ENCODE measurements at regions not wholly inside any gene's neighbourhood (a gene's known extent, or its start where the extent isn't known, plus 50 kb on each side); places are given as distances from the start of the nearest gene placed in this dataset.

GRCh38 chr17:12362853-12363455 is 302.7 kb upstream of the MYOCD start:
- TF ChIP-seq, protein P1, sequence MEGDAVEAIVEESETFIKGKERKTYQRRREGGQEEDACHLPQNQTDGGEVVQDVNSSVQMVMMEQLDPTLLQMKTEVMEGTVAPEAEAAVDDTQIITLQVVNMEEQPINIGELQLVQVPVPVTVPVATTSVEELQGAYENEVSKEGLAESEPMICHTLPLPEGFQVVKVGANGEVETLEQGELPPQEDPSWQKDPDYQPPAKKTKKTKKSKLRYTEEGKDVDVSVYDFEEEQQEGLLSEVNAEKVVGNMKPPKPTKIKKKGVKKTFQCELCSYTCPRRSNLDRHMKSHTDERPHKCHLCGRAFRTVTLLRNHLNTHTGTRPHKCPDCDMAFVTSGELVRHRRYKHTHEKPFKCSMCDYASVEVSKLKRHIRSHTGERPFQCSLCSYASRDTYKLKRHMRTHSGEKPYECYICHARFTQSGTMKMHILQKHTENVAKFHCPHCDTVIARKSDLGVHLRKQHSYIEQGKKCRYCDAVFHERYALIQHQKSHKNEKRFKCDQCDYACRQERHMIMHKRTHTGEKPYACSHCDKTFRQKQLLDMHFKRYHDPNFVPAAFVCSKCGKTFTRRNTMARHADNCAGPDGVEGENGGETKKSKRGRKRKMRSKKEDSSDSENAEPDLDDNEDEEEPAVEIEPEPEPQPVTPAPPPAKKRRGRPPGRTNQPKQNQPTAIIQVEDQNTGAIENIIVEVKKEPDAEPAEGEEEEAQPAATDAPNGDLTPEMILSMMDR (IDR thresholded peaks at IDR 0.05; ENCODE audit: low read depth, low read length) = no peak
- H3K4me3 ChIP-seq (ENCODE audit: low read depth, low read length) = no peak overlapping the region

DNA sequence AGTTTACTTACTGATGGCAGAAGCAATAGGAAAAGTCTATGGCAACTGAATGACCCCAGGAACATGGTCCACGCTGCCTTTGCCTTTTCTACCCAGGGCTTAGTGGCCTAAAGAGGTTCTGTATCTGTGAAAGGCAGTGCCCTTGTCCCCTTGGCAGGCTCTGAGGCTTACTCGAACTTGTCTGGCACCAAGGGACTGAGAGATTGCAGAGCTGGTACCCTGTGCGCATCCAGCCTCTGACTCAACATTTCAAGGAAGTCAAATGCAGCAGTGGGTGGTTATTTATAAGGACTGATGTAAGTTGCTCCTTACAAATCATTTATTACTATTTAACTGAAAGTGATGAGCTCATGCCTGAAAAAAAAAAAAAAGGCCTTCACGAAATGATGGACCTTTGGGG is 299.9 kb upstream of the MYOCD start:
- TF ChIP-seq, protein P1 (IDR thresholded peaks at IDR 0.05; ENCODE audit: low read depth, low read length) = no peak
- no peak overlapping the region for H3K4me3 ChIP-seq (ENCODE audit: low read depth, low read length)

DNA sequence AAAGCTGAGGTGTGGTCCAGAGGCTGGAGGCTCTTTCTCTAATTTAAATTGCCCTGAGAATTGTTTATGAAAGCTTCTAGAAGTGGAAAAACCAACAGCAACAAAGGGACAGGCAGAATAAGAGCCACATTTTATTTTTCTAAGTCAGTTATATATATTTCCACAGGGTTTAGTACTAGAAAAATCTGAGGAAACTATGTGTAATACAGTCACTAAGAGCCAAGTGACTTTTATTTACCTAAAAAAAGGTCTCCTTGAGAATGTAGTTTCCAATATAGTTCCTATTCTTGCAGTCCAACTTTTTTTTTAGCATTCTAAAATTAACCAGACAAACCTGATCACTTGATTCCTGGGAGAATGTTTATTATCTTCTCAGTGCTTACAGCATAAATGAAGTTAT is 296.6 kb upstream of the MYOCD start:
- no peak overlapping the region for H3K4me3 ChIP-seq (ENCODE audit: low read depth, low read length)
- TF ChIP-seq, protein P1 (IDR thresholded peaks at IDR 0.05; ENCODE audit: low read depth, low read length) = no peak

DNA sequence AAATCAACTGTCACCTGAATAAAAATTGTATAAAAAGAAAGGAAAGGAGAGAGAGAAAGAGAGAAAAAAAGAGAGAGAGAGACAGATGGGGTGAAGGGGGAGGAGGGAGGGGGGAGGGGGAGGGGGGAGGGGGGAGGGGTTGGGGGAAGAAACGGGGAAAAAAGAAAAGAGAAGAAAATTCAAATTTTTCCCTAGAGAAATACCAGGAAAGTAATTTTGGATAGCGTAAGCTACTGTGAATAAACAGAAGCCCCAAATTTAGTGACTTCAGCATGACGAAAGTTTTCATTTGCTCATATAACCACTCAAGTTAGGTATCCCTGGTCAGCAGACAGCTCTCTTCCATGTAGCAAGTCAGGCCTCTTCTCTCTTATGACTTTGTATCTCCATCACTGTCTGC is 289.4 kb upstream of the MYOCD start:
- TF ChIP-seq, protein P1 (IDR thresholded peaks at IDR 0.05; ENCODE audit: low read depth, low read length) = no peak
- no peak overlapping the region for H3K4me3 ChIP-seq (ENCODE audit: low read depth, low read length)

- no peak overlapping the region for H3K4me3 ChIP-seq (ENCODE audit: low read depth, low read length)
- TF ChIP-seq, protein P1 (IDR thresholded peaks at IDR 0.05; ENCODE audit: low read depth, low read length) = no peak
These were observed 279.5 kb upstream of the MYOCD start for GRCh38 chr17:12386225-12386624.

- TF ChIP-seq, protein P1 (IDR thresholded peaks at IDR 0.05; ENCODE audit: low read depth, low read length) = no peak
- no peak overlapping the region for H3K4me3 ChIP-seq (ENCODE audit: low read depth, low read length)
These were observed 277.5 kb upstream of the MYOCD start for GRCh38 chr17:12388226-12388625.

DNA sequence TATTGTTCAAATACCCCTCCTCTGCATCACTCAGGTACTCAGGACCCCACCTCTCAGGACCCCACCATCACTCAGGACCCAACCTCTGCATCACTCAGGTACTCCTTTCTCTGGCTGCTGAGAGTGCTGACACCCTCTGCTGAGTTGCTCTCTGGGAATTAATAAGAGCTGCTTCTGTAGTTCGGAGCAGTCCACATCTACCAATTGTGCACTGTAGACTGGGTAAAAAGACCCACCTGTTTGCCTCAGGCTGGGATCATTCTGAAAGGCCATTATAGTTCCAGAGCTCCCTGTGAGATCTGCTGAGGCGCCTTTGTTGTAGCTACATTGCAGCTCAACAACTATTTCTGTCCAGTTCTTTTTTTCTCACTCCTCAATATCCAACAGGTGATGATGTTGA is 276.3 kb upstream of the MYOCD start:
- no peak overlapping the region for H3K4me3 ChIP-seq (ENCODE audit: low read depth, low read length)
- TF ChIP-seq, protein P1 (IDR thresholded peaks at IDR 0.05; ENCODE audit: low read depth, low read length) = no peak

Data from WI38 (cell line).